Activated T-helper 1 cell treated with Interleukin-2 at 50 U/mL for 16 hours (primary cell): ENCODE measurements at regions not wholly inside any gene's neighbourhood (a gene's known extent, or its start where the extent isn't known, plus 50 kb on each side); places are given as distances from the start of the nearest gene placed in this dataset.
"Not testable (repeated sequence)": the region's sequence is repeated elsewhere in the genome, so short reads cannot be mapped to it uniquely, and the experiment has no call there.

Experiments used
- DNase-seq: peaks from one replicate; pipeline ENCODE4 v3.0.0-alpha.2; 2020; ENCODE audit warnings: low read depth

DNA sequence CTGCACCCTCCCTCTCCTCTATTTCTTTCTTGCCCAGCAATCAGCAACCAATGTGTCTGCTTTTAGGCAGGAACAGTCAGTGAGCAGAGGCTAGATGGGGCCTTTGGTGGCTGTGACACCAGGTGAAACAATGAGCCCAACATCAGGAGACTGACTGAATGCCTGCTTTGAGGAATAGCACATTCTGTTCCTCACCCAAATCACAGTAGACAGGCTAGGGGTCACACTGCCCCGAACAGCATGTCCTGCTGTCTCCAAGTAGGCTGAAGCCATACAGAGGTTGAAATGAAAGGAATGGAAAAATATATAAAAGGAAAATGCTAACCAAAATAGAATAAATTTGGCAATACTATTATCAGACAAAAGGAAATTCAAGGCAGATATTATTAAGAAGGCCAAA is 122.5 kb upstream of the GDNF start:
- no peak for DNase-seq

- DNase-seq, result no peak
Observed at GRCh38 chr5:37957218-37957617, 117.4 kb upstream of the GDNF start.

DNA sequence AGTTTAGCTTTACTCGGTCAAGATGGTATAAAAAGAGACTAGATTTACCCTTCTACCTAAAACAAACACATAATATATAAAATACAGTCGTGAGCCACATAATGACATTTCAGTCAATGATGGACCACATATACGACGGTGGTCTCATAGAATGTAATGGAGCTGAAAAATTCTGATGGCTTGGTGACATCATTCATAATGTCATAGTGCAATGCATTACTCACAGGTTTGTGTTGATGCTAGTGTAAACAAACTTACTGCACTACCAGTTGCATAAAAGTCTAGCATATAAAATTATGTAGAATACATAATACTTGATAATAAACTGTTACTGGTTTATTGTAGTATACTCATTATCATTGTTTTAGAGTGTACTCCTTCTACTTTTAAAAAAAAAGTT is 115.9 kb upstream of the GDNF start:
- DNase-seq, result no peak

DNA sequence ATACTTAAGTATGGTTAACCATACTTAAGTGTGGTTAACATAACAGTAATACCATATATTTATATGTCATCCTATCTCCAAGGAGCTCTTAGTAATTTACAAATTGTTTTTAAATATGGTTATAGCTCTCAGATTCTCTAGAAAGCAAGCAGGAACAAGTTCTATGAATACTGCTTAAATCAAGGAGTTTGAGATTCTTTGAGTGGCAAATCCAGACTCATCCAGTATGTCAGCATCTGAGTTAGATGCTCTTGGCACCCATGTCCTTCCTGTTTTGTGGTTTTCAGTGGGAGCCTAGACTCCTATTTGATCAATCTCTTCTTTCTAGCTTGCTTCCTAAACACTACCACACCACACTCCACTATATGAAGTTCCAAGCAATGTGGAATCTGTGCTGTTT is 114.7 kb upstream of the GDNF start:
- DNase-seq, result no peak

- no peak for DNase-seq
Observed at GRCh38 chr5:37951946-37952721, 112.3 kb upstream of the GDNF start.

GRCh38 chr5:37950436-37950835 is 110.6 kb upstream of the GDNF start:
- DNase-seq, result no peak

DNA sequence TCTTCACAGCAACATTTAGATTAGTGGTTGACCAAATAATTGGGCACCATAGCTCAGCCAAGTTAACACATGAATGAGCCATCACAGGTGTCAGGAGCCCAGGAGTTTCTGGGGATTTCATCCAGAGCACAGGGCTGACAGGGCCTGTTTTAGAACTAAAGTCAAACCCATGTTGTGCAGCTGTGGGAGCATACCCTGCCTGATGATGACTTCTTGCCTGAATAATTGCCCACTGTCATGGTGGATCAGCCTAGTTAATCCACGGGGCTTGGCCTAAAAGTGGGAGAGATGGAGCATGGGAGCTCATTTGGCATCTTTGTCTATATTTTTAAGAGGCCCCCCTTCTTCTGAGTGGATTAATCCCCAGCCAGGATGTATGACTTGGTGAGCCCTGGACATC is 105.6 kb upstream of the GDNF start:
- DNase-seq, result no peak

GRCh38 chr5:37943136-37943535 is 103.3 kb upstream of the GDNF start:
- not testable (repeated sequence) for DNase-seq

DNA sequence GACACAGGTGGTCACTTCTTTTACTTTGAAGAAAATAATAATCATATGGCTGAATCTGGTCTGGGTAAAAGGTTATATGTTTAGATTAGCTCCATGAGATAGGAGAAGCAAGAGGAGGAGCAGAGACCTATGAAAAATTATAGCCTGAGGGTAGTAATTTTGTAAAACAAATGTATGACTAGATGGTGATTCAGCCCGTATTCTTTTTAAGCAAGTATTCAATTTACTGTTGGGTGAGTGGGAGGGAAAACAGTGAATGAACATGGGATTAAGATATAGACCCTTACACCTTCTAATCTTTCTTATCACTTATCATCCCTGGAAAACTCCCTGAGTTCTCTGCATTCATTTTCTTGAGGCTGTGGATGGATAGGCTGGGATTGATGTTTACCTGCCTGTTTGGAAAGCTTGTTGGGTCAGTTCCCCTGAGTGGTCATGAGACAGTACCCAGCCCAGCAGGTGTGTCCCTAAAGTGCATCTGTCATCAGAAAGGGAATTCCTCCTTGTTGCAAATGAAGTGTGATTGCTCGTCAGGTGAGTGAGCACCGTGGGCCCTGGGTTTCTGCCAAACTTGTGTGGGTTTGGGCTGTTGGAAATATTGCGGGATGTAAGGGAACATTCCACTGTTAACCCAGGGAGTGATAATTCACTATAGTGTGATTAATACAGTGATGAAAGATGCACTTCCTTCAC is 101.2 kb upstream of the GDNF start:
- DNase-seq, result no peak

DNA sequence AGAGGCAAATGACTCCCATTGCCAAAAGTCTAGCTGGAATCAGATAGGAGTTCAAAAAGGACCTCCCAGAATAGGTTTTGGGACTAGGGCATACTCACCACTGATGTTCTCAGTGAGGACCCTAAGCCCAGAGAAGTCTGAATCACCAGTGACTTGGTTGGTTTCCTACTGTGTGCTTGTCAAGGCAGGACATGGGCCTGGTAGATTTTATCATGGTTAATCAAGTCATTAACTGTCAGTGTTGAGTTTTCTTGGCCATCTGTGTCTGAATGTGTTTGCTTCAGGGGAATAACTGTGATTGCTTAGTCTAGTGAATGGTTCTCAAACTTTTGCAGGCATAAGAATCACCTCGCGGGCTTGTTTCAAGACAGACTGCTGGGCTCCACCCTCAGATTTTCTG is 99.0 kb upstream of the GDNF start:
- DNase-seq, result no peak

DNA sequence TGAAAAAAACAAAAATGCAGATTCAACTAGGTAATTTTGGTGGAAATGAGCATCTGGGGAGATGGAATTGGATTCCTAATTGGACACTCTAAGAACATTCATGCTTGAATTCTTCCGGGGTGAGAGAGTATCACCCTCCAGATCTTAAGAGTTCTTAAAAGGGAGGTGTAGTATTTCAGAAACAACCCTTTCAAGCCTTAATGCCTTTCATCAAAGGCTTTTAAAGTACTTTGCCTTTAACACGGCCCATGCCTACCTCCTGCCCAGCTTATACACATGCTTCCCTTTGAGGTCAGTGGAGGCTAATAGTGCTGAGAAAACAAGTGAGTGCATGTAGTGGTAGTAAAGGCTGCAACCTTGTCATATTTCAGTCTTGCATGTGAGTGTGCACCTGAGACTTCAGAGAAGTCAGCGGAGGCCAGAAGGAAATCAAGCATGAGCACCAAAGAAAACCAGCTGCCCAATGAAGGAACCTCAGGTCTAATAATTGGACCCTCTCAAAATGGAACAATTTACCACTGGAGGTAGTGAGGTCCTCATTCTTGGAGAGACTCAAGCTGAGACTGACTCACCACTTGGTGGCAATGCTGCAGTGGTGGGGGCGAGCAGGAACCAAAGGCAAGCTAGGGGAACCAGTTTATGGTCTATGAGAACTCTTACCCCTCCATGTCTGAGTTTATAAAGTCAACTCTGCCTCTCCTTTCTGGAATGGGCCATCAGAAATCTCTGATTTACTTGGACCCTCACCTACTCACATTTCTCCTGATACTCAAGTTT is 98.4 kb upstream of the GDNF start:
- no peak for DNase-seq

GRCh38 chr5:37936091-37936490 is 96.2 kb upstream of the GDNF start:
- DNase-seq, result no peak

- DNase-seq, result no peak
Observed at GRCh38 chr5:37933576-37933975, 93.7 kb upstream of the GDNF start.

DNA sequence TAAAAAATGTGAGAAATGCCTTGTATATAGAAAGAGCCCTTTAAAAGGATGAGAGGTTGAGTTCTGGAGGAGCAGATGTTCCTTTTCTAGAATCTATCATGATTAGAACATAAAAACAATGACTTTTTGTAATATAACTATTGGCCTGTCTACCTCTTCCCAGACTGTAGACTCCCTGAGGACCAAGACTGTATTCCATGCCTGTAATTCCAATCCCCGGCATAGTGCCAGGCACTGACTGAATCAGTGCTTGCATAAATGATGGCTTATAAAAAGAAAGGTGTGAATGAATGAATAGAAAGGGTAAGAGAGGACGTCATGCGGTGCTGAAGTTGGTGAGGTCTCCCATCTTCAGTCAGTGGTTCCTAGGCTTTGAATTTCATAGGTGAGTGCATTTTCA is 92.6 kb upstream of the GDNF start:
- DNase-seq, result no peak

DNA sequence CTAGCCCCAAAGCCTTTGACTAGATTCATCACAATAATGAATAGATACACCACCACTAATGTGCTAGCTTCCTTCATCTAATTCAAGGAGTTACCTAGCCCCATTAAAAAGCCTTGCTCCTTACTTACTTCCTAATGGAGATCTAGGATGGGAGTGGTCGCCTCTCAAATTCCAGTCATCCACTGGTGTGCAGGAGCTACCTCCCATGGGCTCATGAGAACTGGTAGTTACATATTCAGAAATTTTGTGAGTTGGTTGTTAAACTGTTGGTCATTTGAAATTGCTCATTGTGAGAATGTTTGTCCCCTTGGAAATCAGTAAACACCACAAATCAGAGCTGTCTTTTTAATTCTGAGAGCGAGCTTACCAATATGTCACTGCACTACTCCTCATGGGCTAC is 91.7 kb upstream of the GDNF start:
- DNase-seq, result no peak

- no peak for DNase-seq
Observed at GRCh38 chr5:37930350-37930749, 90.5 kb upstream of the GDNF start.

DNA sequence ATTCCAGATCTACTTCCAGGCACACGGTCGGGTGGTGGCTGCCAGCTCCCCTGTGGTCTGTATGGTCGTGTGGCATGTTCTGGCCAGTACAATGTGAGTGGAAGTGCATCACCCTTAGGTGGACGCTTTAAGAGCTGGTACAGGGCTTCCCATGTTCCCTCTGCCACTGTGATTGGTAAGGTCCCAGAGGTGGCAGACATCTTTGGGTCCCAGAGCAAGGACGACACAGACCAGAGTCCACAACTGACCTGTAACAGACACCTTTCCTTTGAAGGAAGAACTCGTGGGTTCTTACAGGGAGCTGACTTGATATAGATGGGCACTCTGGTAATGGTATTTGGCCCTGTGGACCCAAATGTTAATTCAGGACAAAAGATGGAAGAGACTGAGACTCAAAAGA is 90.0 kb upstream of the GDNF start:
- DNase-seq, result no peak

GRCh38 chr5:37927753-37928152 is 87.9 kb upstream of the GDNF start:
- DNase-seq, result not testable (repeated sequence)

GRCh38 chr5:37926732-37927131 is 86.9 kb upstream of the GDNF start:
- no peak for DNase-seq

DNA sequence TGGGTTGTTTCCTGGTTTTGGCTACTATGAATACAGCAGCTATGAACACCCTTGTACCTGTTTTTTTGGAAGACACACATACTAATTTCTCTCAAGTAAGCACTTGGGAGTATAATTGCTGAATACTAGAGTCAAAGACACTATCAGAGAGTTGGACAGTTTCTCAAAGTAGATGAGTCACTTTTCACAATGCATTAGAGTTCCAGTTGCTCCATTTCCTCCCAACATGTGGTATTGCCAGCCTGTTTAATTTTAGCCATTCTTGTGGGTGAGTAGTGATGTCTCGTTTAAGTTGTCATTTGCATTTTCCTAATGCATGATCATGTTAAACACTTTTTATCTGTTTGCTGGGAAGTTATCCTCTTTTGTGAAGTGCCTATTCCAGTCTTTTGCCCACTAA is 81.6 kb upstream of the GDNF start:
- DNase-seq, result no peak

GRCh38 chr5:37918424-37918823 is 78.6 kb upstream of the GDNF start:
- no peak for DNase-seq

- no peak for DNase-seq
Observed at GRCh38 chr5:37916525-37916924, 76.7 kb upstream of the GDNF start.

GRCh38 chr5:37915097-37915736 is 75.4 kb upstream of the GDNF start:
- DNase-seq, result no peak
